ENCODE measurements at regions not wholly inside any gene's neighbourhood (a gene's known extent, or its start where the extent isn't known, plus 50 kb on each side); places are given as distances from the start of the nearest gene placed in this dataset.
"Not testable (repeated sequence)": the region's sequence is repeated elsewhere in the genome, so short reads cannot be mapped to it uniquely, and the experiment has no call there.

DNA sequence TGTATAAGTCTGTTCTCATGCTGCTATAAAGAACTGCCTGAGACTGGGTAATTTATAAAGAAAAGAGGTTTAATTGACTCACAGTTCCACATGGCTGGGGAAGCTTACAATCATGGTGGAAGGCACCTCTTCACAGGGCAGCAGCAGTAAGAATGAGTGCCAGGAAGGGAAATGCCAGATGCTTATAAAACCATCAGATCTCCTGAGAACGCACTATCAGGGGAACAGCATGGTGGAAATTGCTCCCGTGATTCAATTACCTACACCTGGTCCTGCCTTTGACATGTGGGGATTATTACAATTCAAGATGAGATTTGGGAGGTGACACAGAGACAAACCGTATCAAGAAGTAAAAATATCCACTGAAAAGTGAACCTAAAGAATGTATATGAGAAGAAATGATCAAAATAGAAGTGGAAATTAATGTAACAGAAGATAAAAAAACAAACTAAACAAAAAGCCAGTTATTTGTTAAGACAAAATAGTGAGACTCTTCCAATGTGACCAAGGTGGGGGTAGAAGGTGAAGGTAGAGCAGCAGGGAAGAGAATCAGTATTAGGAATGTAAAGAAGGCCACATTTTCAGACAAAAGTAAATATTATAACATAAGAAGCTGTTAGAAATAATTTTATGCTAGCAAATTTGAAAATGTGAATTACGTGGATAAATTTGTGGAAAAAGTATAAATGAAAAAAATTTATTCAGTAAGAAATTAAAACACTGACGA, 372.9 kb downstream of the NKX6-1 start:
- no peak for DNase-seq (ENCODE audit: low read depth)

DNA sequence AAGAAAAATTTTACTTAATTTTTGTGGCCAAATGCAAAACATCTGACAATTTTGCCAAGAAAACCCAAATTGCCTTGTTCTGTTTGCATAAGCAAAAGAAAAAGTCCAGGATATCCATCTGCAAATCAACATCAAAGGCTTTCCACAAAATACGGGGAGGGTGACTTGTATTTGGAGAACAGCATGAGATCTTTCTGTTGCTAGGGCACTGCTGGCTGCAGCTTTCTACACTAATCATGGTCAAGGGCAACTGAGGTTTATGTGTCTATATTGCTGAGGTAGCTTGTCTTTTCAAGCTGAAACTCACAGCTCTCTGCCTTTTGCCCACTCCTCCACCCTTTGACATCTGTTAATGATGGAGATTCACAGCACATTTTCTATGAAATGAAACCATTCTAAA, 389.1 kb downstream of the NKX6-1 start:
- DNase-seq (ENCODE audit: low read depth): no peak

DNA sequence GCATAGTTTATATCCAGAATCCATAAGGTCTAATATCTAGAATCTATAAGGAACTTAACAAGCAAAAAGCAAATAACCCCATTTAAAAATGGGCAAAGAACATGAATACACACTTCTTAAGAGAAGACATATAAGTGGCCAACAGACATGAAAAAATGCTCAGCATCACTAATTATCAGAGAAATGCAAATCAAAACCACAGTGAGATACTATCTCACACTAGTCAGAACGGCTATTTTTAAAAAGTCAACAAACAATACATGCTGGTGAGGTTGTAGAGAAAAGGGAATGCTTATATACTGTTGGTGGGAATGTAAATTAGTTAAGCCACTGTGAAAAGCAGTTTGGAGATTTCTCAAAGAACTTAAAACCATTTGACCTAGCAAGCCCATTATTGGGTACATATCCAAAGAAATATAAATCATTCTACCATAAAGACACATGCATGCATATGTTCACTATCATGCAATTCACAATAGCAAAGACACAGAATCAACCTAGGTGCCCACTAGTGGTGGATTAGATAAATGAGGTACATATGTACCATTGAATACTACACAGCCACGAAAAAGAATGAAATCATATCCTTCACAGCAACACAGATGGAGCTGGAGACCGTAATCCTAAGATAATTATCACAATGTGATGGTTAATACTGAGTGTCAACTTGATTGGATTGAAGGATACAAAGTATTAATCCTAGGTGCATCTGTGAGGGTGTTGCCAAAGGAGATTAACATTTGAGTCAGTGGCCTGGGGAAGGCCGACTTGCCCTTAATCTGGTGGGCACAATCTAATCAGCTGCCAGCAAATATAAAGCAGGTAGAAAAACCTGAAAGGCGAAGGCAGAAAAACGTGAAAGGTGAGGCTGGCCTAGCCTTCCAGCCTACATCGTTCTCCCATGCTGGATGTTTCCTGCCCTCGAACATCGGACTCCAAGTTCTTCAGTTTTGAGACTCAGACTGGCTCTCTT, 397.2 kb downstream of the NKX6-1 start:
- DNase-seq (ENCODE audit: low read depth): not testable (repeated sequence)

DNA sequence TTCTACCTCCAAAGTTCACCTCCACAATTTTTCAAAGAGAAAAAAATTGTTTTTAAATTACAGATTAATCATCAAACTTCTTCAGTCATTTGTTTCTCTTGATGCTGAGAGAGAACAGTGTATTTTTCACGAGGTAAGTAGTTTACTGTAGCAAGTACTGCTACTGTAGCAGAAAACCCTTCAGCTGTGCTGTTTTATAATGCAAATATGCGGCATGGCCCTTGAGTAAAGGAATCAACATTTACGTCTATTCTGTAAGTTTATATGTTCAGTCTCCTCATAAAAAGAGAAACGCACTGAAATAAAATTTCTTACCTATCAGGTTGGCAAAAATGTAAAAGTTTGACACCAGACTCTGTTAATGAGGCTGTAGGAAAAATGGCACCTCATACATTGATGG, 399.0 kb downstream of the NKX6-1 start:
- no peak for DNase-seq (ENCODE audit: low read depth)

DNA sequence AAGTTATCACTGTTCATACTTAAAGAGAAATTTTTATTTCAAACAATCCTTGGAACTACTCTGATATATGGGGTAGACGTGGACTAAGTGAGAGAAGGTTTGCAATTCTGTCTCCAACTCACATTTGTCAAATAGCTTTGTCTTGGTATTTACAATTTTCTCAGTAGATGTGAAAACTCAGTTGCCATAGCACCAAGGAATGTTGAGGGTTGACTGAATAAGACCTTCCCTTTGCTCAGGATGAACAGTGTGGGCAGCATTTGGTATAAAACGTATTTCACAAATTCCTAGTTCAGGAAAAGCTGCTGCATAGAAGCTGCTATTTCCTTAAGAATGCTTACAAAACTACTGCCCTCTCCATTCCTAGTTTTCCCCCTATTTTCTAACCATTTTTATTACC, 399.5 kb downstream of the NKX6-1 start:
- DNase-seq (ENCODE audit: low read depth): no peak

DNA sequence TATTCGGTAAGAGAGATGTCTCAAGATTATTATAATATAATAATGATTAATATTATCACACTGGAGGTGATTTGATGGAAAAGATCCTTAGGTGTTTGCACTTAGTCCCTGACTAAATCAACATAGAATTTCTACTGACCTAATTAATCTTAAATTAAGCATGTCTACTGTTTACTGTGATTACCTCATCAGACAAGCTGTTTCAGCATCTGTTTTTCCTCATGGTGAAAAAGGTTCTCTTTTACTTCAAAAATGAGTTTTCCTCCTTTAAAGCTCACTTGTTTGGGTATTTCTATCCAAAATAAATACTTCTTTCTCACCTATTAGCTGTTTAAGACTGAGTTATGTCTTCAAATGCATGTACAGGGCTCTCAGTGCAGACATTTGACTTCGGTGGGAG, 407.8 kb downstream of the NKX6-1 start:
- no peak for DNase-seq (ENCODE audit: low read depth)

DNA sequence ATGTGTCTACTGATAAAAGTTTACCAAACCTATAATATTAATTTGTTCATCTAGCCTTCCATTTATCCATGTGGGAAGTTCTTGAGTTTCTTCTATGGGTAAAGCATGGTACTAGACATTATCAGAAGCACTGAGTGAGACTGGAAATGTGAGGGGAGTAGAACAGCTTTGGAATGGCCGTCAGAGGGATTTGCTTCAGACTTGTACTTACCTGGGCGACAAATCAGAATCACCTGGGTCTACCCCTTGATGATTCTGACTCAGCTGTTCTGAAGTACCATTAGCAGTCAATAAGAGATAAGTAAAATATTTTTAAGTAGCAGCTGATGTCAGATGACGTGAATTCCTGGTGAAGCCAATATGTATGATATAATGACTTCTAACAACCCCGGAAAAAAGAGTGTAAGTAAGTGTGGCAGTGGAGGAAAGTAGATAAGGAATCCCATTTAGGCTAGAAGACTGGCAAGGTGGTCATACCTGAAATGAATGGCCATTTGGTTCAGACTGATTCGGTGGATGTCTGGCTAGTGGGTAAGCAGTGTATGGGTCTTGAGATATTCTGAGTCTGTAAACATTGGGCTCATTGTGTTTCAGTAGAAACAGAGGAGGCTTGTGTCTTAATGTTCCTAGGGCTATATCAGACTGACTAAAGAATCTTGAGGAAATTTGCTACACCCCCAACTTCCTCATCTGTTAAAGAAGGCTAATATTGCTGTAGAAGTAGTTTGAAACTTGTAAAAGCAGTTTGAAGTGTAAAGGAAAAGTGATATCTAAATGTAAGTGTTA, 409.2 kb downstream of the NKX6-1 start:
- no peak for DNase-seq (ENCODE audit: low read depth)

DNA sequence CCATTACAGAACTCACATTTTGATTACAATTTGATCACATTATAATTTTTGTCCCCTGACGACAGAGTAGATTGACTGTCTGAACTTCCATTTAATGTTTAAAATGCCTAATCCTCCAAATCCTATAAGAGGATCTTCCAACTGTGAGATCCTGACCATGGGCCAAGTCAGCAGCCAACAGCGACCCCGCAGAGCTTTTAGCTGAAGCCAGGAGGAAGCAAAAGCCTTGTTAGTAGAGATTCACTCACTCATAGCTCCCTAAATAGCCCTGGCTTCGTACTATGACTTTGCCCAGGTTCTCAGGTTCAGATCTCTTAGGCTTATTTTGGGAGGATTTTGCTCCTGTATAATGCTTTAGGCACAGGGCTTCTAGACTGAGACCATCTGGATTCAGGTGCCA, 413.1 kb downstream of the NKX6-1 start:
- no peak for DNase-seq (ENCODE audit: low read depth)

DNA sequence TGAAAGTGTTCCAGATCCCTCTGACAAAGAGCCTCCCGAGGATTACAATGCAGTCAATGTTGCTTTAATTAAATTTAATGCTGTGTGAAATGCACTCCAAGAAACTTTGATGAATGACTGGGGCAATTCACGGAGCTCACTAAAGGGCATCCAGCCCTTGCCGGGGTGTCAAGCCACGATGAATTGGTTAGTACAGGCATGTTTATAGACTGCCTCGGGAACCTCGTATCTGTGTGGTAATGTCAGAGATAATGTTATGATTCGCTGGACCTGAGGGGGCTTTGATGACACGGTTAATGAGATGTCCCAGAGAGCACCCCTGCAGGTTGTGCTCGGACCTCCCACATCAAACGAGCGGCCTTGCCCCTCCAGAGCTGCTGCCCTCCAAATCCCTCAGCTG, 428.8 kb downstream of the NKX6-1 start:
- DNase-seq (ENCODE audit: low read depth): no peak

DNA sequence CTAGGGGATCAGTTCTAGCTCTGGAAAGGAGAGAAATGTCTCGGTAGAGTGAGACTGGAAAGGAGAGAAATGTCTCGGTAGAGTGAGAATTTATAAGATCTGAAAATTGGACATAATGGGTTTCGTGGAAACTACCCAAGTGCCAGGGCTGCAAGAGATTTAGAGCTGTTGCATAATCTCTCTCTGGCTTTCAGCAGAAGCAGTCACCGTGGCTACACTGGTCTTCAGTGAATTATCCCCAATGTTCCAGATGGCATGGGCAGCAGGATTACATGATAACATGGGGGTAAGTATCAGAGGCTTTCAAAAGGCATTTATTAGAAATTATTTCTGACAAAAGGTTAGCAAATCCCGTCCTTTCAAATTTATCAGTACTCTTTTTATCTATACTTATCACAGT, 435.5 kb downstream of the NKX6-1 start:
- no peak for DNase-seq (ENCODE audit: low read depth)

DNA sequence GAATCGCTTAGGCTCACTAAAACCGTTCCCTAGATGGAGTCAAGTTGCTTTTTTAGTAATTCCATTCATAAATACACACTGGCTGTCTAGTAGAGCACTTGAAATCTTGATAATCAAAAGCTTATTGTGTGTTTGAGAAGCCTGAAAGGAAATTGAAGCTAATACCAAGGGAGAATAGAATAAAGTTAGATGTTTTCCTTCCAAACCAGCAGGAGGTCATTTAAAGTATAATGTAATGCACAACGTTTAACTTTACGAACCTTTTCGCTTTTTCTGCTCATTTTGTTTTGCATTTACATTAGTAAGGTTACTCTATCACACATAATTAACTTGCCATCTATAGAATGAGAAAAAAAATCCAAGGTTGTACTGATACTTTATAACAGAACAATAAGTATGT, 440.9 kb downstream of the NKX6-1 start:
- DNase-seq (ENCODE audit: low read depth): no peak

DNA sequence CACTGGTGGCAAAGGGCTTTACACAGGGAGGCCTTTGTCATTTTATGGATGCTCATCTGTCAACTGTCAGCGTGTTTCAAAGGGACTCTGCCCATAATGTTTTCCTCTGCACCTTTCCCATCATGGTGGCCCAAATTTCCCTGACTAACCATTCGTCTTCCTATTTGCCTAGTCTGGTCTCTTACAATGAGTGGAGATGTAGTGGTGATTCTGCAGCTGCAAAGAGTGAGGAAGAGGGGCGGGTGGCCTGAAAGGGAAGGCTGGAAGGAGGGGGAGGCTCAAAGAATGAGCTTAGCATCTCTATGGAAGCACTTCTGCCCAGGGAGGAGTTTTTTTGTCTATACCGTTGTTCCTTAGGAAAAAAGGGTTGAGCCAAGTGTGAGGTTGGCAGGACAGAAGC, 447.5 kb downstream of the NKX6-1 start:
- DNase-seq (ENCODE audit: low read depth): no peak

DNA sequence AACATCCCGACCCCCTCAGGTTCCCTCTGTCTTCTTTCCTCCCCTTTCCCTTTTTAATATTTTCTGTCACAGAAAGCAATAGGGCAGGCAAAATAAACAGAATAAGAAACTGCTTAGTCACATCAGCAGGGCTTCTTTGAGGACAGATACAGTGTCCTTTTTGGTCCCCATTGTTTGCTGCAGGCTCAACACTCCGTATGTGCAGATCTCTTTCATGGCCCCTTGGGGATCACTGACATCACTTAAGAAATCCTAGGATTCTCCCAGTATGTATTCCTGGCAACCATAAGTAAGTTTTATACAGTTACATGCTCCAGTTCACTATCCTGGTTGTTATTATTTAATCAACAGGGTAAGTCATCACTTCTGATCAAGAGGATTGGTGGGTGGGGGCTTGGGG, 448.0 kb downstream of the NKX6-1 start:
- DNase-seq (ENCODE audit: low read depth): no peak

DNA sequence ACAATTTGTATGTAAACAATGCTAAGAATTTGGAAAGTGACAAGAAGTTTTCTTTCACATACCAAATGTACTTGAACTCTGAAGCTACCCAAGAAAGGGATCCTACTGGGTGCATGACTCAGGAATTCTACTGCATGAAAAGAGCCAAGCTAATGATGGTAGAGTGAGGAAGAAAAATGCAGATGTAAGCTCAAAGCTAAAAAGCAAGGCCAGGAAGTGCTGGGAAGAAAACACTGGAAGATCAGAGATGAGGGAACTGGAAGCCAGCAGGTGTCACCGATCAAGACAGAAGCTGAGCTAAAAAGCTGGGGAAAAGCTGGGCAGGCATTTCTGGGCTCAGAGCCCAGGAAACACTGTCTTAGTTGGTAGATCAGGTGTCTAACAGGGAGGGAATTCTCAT, 449.1 kb downstream of the NKX6-1 start:
- DNase-seq (ENCODE audit: low read depth): no peak

DNA sequence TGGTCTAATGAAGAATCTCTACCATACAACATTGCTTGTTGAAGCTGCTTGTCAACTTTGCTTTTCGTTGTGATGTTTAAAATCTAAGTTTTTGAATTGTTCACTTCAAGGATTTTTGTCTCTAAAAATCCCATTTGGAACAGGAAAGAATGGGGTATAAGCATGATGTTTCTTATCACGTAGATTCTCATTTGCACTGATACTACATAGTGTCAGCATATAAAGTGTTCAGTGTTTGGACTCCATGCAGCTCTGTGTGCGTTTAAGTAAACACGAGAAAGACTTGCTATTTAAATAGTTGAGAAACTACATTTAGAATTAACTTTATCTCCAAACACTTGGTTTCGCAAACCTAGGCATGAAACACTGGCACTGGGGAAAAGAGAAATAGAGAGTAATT, 452.5 kb downstream of the NKX6-1 start:
- no peak for DNase-seq (ENCODE audit: low read depth)

DNA sequence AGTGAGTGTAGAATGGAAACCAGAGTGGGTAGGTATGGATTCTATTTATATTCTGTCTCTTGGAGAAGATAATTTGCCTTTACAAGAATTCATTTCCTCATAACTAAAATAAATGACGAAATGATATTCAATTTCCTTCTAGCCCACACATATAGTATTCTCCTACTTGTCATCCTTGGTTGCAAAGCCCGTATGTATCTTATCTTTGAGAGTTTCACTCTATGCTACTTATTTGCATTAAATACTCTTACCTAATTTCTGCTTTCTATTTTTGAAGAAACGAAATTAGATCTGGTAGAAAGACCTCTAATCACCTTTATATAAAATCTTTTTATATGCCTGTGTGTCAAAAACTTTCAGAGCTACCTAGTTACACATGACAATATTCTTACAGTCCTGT, 457.7 kb downstream of the NKX6-1 start:
- no peak for DNase-seq (ENCODE audit: low read depth)

DNA sequence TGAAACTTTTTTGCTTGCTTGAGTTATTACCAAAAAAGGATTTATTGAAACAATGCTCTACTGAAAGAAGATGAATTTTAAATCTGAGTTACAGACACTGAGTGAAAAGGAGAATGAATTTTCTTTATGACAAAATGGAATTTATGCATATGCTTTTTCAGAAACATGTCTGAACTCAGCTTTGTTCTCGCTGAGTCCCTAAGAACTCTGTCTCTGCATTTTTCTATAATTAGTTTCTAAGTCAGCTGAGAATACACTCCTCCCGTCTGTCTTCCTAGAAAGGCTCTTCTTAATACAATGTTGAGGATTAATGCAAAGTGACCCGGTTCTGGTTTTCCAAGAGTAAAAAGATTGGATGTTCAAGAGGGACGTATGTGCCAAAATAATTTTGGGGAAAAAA, 463.5 kb downstream of the NKX6-1 start:
- no peak for DNase-seq (ENCODE audit: low read depth)

DNA sequence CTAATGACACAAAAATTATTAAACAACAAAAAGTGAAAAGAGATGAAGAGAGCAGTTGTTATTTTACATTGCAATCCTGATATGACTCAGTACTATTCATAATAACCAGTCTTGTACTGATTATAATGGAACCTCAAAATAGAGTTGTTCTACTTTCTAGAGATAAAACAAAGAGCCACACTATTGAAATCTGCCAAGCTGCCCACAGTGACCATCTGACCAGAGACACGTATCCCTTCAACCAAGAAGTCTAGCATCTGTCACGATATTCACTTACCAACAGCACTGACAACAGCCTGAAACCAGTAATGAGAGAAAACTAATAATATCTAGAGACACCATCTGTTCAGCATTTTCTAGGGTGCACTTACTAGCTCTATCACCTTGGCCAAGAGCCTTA, 466.7 kb downstream of the NKX6-1 start:
- DNase-seq (ENCODE audit: low read depth): no peak

DNA sequence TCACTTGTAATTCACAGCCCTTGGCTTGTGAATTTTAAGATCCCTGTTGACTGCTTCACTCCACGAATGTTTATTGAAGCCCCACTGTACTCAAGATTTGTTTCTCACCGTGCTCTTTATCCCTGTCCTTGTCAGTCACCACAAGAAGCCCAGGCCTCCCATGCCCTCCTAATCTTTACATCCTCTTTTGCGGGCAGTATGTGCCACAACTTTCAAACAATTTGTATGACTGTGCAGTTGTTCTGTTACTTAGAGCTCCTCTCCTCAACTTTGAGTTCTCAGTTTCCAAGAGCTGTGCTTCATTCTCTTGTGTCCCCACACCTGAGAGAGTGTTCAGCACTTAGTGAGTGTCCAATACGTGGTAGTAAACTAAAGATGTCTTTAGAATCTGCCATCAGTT, 467.7 kb downstream of the NKX6-1 start:
- DNase-seq (ENCODE audit: low read depth): no peak

DNA sequence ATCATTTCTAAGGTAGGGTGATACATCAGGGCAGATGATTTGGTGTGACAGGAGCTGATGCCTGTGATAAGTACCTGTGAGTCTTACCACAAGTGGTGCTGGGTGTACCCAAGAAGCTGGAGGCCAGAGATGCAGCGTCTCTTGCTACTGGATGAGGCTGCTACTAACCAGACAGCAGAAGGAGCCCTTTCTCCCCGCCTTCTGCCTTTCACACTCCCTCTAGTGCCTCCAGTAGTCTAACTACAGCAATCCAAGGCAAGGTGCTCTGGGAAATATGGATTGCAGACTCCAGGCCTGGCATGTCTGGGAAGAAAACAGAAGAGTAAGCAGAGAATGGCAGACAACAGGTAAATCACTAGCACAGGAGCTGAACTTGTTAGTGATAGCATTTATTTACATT, 470.8 kb downstream of the NKX6-1 start:
- DNase-seq (ENCODE audit: low read depth): no peak

DNA sequence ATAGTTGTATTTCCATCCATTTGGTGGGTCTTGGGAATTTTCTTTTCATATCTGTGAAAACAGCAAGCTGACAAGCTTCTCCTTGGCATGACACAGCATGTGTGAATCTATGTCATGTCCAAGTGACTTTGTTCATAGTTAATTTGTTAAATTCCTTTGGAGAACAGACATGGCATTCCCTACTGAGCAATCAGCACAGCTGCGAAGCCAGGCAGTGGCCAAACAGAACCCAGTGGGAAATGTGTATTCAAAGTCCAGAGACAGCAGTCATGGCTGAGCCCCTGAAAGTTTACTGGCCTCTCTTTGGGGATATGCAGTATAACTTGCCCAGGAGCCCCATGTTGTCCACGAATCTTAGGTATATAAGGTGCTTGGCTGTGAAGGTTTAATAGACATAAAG, 474.7 kb downstream of the NKX6-1 start:
- DNase-seq (ENCODE audit: low read depth): no peak

DNA sequence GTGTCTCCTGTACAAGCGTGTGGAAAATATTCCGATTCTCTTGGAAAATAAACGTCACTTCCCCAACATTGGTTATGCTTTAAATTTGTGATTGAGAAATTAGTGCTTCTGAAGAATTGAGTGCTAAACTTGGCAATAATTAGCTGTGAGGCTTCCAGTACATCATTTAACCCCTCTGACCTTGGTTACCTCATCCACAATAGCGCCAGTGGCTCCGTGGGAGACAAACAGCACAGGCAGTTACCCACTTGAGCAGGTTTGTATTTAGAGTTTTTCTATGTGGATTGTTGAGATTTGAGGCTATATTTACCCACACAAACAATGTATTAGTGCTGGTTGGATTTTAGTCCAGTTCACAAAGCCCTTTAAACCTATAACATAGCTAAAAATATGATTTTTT, 476.5 kb downstream of the NKX6-1 start:
- no peak for DNase-seq (ENCODE audit: low read depth)

DNA sequence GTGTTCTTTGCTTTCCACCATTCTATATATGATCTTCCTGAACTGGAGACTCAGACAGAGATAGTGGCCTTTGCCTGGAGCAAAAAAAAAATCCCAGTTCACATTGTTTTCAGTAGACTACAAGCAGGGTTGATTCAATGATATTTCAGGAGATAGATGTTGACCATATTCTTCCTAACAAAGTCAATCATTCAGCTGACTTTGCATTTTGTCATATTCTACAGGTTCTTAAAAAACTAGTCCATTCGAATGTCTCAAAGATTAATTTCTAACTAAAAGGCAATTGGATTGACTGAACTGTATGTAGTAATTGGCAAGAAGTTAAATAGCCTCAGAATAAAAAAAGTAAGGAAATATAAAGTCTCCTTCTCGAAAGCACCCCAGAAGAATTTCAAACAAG, 479.5 kb downstream of the NKX6-1 start:
- DNase-seq (ENCODE audit: low read depth): no peak
